ENCODE measurements at regions not wholly inside any gene's neighbourhood (a gene's known extent, or its start where the extent isn't known, plus 50 kb on each side); places are given as distances from the start of the nearest gene placed in this dataset.

DNA sequence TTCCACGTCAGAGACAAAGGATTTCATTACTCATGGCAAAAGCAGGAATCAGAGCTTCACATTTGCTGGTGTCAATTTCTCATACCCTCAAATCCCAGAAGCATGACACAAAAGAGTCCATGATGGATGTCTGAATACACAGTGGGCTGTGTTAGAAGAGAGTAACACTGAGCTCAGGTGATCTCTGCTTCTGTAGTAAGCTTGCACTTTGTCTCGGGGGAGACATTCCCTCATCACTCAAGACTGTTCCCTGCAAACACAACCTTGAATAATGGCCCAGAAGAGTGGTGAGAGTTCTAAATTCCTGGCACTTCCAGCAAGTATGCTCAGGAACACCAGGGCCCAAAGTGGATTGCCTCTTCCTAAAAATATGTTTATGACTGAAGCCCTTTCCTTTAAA, 1787.2 kb upstream of the SEL1L start:
- TF ChIP-seq EZH2 (IDR thresholded peaks at IDR 0.05; ENCODE audit: borderline replicate concordance, low read length) (no peak), CTCF (conservative IDR thresholded peaks at IDR 0.05 in 1 of 2, IDR thresholded peaks at IDR 0.05 in 1 of 2; ENCODE audit: extremely low read depth in 1 of 2, insufficient read depth in 1 of 2, low read depth in 1 of 2, low read length in 2 of 2) (no peak)

Measured in mammary epithelial cell (primary cell).